ENCODE measurements at regions not wholly inside any gene's neighbourhood (a gene's known extent, or its start where the extent isn't known, plus 50 kb on each side); places are given as distances from the start of the nearest gene placed in this dataset.

- no peak for DNase-seq (ENCODE audit: low read depth)
Observed at GRCh38 chr11:127136438-127136837, 135.9 kb upstream of the KIRREL3 start.

GRCh38 chr11:127135256-127135655 lies 134.7 kb upstream of the KIRREL3 start:
- no peak for DNase-seq (ENCODE audit: low read depth)

GRCh38 chr11:127133061-127133460 lies 132.5 kb upstream of the KIRREL3 start:
- DNase-seq (ENCODE audit: low read depth) = no peak

GRCh38 chr11:127130321-127130720 lies 129.8 kb upstream of the KIRREL3 start:
- DNase-seq (ENCODE audit: low read depth) = no peak

GRCh38 chr11:127126986-127127385 lies 126.4 kb upstream of the KIRREL3 start:
- no peak for DNase-seq (ENCODE audit: low read depth)

- no peak for DNase-seq (ENCODE audit: low read depth)
Observed at GRCh38 chr11:127119356-127119755, 118.8 kb upstream of the KIRREL3 start.

- DNase-seq (ENCODE audit: low read depth) = no peak
Observed at GRCh38 chr11:127118811-127119210, 118.2 kb upstream of the KIRREL3 start.

- no peak for DNase-seq (ENCODE audit: low read depth)
Observed at GRCh38 chr11:127117231-127117739, 116.7 kb upstream of the KIRREL3 start.

- DNase-seq (ENCODE audit: low read depth) = no peak
Observed at GRCh38 chr11:127115844-127116243, 115.3 kb upstream of the KIRREL3 start.

GRCh38 chr11:127114035-127114434 lies 113.5 kb upstream of the KIRREL3 start:
- no peak for DNase-seq (ENCODE audit: low read depth)

- DNase-seq (ENCODE audit: low read depth) = no peak
Observed at GRCh38 chr11:127110542-127110941, 110.0 kb upstream of the KIRREL3 start.

GRCh38 chr11:127109796-127110480 lies 109.4 kb upstream of the KIRREL3 start:
- DNase-seq (ENCODE audit: low read depth) = no peak

GRCh38 chr11:127108838-127109237 lies 108.3 kb upstream of the KIRREL3 start:
- DNase-seq (ENCODE audit: low read depth) = no peak

- no peak for DNase-seq (ENCODE audit: low read depth)
Observed at GRCh38 chr11:127106938-127107337, 106.4 kb upstream of the KIRREL3 start.

GRCh38 chr11:127105593-127106541 lies 105.3 kb upstream of the KIRREL3 start:
- DNase-seq (ENCODE audit: low read depth) = no peak

GRCh38 chr11:127103586-127104388 lies 103.2 kb upstream of the KIRREL3 start:
- DNase-seq (ENCODE audit: low read depth) = no peak

- DNase-seq (ENCODE audit: low read depth) = no peak
Observed at GRCh38 chr11:127098684-127099083, 98.1 kb upstream of the KIRREL3 start.

GRCh38 chr11:127080735-127081134 lies 80.2 kb upstream of the KIRREL3 start:
- DNase-seq (ENCODE audit: low read depth) = no peak

GRCh38 chr11:127075758-127076157 lies 75.2 kb upstream of the KIRREL3 start:
- DNase-seq (ENCODE audit: low read depth) = no peak

- DNase-seq (ENCODE audit: low read depth) = no peak
Observed at GRCh38 chr11:127074151-127074761, 73.7 kb upstream of the KIRREL3 start.

- no peak for DNase-seq (ENCODE audit: low read depth)
Observed at GRCh38 chr11:127073621-127074020, 73.1 kb upstream of the KIRREL3 start.

GRCh38 chr11:127071606-127072005 lies 71.0 kb upstream of the KIRREL3 start:
- no peak for DNase-seq (ENCODE audit: low read depth)

Measured in activated gamma-delta T cell treated with anti-CD3 and anti-CD28 coated beads, Interleukin-2, amount 50 U/mL, for 16 hours (primary cell).